ENCODE measurements at regions not wholly inside any gene's neighbourhood (a gene's known extent, or its start where the extent isn't known, plus 50 kb on each side); places are given as distances from the start of the nearest gene placed in this dataset.

DNA sequence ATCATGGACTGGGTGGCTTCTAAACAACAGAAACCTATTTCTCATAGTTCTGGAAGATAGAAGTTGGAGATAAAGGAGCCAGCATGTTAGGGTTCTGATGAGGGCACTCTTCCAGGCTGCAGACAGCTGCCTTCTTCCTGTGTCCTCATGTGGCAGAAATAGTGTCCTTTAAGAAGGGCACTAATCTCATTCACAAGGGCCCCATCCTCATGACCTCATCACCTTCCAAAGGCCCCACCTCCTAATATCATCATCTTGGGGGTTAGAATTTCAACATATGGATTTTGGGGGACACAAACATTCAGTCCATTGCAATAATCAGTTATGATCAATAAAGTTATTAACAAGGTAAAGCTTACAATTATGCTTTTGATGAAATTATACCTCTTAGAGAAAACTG lies 130.8 kb upstream of the SLC22A23 start:
- DNase-seq (ENCODE audit: low read depth): no peak

DNA sequence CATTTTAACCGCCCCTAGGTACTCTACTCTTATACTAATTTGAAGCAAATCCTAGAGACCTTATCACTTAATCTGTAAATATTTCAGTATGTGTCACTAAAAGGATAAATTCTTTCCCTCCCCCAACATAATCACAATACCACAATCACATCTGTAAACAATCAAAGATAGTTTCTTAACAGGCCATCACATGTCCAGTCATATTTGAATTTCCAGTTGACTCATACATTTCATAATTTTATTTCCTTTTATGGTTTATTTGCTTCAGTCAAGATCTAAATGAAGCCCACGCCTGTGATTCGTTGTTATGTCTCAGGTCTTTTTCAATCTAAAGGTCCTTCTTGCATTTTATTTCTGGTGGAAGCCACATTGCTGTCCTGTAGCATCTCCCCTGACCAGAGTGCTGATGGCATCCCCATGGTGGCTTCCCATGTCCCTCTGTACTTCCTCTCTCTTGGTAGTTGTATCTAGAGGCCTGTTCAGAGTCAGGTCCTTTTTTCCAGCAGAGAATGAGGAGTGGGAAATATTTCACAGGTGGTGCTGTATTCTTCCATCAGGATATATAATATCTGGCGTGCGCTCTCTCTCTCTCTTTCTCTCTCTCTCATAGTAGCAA lies 128.6 kb upstream of the SLC22A23 start:
- peak; percentile 91 for DNase-seq (ENCODE audit: low read depth)

DNA sequence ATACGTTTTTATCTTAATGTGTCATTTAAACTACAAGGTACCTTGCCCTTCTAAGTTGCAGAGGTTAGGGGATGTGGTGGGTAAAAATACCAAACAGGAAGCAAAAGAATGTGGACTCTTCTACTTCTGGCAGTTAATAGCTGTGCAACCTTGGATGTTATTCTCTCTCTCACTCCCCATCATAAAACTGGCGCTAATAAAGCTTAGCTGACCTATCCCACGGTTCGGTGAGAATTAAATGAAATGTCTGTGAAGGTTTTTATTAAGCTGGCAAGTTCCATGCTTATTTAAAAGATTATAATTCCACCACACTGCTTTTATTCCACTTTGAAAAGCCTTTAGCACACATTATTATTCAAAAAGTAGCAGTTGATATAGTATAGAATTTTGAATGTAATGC lies 127.8 kb upstream of the SLC22A23 start:
- DNase-seq (ENCODE audit: low read depth): peak; percentile 37

DNA sequence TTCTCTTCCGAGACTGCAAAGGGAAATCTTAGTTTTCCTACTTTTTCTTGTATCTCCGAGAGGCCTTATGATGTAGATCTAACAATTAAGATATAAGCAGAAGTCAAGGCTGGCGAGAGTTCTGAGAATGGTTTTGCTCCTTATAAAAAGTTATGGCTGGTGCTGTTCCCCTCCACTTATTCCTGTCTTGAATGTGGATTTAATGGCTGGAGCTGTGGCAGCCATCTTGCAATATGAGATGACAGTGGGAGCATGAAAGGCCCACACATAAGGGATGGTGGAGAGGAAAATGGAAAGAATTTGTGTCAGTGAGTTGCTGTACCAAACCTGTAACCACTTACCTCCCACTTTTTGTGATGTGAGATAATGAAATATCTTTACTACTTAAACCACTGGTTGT lies 124.6 kb upstream of the SLC22A23 start:
- no peak for DNase-seq (ENCODE audit: low read depth)

DNA sequence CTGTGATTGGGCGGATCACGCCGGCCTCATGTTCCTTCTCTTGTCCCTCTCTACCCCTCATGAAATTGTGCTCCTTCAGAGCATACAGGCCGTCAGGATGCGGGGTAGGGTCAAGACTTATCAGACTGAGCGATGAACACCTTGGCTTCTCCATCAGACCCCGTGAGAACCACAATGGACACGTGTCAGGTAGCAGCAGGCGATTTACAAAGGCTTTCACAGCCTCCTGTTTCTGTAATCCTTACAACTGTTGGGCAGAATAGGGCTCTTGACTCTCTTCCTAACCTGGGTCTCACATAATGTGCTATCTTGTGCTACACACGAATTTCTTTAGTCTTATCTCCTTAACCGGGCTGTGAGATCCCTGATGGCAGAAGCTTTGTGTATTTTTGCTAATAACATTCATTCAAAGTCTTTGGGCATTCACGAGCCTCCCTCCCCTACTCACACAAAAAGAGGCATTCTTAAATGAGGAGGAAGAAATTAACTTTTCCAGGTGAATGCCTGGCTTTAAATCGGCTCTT lies 122.9 kb upstream of the SLC22A23 start:
- no peak for DNase-seq (ENCODE audit: low read depth)

DNA sequence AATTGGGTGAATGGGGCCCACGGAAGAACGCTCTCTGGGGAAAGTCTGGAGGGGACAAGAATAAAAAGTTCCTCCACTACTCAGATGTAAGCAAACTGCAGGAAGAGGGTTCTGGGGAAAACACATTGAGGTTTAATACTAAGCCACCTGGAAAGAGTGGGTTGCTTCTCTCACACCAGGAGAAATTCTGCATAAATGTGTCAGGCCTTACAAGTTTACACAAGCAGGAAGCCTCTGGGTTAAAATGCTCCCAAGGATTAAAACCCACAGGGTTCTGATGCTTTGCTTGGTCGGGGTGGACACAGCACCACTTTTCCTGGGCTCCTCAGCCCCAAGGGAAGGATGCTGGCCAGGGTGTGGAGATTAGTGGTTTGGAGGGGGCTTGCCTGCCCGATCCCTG lies 122.1 kb upstream of the SLC22A23 start:
- DNase-seq (ENCODE audit: low read depth): no peak

DNA sequence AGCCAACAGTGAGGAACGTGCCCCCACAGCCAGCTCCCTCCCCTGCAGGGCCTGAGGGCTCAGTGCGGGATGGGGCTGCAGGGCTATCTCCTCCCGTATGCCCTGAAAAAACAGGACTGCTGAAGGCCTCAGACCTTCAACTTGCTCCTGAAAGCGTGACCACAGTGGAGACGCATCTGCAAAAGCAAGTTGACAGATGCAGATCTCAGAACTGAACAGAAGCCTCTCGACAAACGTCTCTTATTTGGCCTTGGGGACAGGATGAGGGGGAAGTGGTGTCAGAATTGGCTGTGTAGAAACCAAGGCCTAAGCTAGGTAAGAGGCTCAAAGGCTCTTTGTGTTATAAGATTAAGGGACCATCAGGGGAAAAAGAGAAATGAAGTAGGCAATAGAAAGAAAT lies 120.7 kb upstream of the SLC22A23 start:
- no peak for DNase-seq (ENCODE audit: low read depth)

DNA sequence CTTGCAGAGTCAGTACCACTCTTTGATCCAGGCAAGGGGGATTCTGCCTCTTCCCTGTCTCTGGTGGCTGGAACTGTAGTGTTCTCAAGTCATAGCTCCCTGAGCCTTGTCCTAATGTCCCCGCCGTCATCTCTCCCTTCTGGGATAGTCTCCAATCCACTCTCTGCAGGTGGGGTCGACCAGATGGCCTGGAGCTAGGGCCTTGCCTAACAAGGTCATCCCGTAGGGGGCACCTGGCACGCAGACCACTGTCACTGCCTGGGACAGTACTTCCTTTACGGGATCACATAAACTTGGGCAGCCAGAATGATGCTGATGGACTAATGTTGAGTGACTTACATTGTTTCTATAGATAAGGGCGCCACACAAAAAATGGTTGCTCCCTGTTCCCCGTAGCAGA lies 118.9 kb upstream of the SLC22A23 start:
- no peak for DNase-seq (ENCODE audit: low read depth)

DNA sequence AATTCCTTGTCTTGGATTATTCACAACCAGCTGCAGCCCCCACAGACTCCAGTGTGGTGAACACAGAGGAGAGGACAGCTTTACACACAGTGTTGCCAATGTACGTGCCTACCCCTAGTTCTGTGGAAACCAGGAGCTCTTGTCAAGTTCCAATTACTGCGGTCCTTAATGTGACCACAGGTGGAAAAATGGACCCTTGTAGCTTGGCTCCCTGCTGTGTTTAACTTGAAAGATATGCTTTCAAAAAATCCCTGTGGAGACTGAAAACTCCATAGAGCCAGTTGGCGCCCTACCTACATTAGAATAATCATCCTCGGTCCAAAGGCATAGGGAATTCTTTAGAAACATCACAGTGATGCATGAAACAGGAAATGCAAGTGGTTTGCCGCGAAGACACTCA lies 118.3 kb upstream of the SLC22A23 start:
- no peak for DNase-seq (ENCODE audit: low read depth)

DNA sequence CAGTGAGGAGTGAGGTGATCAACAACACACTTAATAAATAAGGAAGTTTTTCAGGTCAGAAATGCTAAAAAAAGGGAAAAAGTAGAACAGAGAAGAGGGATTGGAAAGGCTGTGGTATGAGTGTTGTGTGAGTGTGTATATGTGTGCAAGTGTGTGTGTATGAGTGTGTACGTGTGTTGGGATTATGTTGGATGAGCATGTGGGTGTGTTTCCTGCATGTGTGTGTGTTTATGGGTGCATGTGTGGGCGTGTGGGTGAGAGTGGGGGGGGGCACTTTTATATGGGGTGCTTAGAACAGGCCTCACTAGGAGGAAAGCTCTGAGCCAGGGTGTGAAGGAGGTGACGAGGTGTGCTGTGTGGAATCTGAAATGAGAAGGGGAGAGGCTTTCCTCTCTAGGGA lies 116.8 kb upstream of the SLC22A23 start:
- DNase-seq (ENCODE audit: low read depth): no peak

DNA sequence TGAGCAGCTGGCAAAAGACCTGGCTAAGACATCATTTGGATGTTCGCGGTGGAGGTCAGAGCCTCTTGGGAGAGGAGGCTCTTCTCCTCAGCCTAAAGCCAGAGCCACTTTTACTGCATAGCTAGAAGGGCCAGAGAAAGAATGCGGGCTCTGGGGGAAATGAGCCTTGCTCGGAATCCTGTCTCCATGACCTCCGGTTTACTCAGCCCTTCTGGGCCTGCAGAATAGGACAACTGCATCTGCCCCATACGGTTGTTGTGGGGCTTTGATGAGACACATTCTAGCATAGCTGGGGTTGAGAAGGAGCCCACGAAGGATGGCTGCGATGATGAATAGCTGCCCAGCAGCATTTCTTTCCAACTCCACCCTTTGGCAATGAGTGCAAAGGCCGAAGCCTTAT lies 115.0 kb upstream of the SLC22A23 start:
- DNase-seq (ENCODE audit: low read depth): no peak

DNA sequence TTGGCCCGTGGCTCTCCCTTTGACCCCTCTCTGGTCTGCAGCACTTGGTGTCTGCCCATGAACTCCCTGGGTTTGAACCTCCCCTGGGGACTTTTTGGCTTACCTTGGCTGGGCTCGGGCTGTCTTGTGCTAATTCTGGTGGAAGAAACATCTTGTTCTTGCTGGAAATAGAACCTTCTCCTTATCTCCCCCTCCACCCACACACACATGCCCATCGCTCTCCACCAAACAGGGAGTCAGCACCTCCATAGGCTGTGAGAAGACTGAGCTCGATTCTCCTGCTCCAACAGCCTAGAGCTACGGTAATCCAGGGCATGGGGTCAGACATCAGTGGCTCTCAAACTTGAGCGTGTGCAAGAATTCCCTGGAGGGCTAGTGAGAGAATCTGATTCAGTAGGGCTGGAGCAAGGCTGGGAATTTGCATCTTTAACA lies 114.4 kb upstream of the SLC22A23 start:
- DNase-seq (ENCODE audit: low read depth): no peak

DNA sequence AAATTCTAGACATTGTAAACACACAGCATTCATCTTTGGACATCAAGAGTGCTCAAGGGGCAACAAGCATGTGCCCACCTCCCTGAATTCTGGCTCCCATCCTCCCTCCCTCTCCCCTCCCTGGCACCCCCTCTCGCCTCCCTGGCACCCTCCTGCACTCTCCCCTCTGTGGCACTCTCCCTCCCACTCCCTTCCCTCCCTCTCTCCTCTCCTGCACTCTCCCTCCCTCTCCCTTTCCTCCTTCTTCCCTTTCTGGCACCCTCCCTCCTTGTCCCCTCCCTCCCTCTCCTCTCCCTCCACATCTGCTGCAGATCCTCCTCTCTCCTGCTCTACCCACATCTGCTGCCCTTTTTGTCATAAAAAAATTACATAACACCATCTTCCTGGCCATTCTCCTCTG lies 113.0 kb upstream of the SLC22A23 start:
- DNase-seq (ENCODE audit: low read depth): no peak

DNA sequence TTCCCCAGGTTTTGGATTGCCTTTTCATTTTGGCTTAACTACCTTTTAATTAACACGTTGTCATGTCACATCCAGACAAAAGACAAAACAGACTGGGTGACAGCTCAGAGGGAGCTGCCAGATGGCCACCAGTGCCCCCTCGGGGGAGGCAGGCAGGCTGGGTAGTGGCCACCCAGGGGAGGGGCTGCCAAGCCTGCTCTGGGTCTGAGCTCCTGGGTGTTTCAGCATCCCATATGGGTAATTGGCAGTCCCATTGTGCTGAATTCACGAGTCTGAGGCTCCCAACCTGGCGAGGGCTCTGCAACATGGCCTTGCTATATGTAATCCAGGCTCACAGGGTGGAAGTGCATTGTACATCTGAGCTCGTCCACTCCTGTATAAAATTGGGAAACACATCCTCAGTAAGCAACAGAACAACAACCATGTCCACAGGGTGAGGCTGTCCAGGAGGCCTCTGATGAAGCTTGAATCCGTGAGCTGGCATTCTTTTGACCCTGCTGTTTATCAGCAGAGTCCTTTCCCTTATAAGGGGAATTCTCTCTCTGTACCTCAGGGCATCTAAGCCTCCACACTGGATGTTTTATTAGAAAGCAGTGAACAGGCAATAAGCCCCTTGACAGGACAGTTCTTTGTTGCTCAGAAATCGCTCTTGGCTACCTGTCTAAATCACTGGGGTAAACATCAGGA lies 111.7 kb upstream of the SLC22A23 start:
- DNase-seq (ENCODE audit: low read depth): peak; percentile 92

DNA sequence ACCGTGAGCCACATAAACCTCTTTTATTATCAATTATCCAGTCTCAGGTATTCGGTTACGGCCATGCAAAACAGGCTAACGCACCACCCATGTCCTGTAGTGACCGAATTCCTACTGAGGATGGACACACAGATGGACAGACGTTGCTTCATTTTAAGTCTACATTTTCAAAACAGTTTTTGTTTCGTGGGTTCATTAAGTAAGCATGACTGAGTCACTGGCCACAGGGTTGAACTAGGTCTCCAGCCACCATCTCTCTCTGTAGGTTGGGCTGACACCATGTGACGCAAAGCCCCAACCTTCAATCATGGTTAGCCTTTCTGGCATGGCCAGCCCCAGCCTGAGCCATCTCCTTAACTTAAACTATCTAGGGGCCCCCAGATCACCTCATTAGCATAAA lies 110.0 kb upstream of the SLC22A23 start:
- DNase-seq (ENCODE audit: low read depth): peak; percentile 89

DNA sequence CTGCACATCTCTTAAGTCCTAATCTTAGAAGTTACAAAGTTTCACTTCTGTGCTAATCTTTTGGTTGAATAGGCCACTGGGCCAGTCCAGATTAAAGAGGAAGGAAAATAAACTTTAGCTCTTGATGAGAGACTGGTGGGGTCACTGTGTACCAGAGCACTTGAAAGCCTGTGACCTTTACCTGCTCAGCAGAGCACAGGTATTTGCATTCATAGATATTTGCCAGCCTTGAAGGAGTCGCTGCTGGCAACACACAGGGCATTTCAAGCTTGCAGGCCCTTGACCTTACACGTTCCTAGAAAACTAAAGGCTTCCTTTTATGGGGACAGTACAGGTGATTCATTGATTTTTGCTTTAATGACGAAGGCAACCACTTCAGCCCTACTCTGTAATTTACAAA lies 108.4 kb upstream of the SLC22A23 start:
- DNase-seq (ENCODE audit: low read depth): no peak

DNA sequence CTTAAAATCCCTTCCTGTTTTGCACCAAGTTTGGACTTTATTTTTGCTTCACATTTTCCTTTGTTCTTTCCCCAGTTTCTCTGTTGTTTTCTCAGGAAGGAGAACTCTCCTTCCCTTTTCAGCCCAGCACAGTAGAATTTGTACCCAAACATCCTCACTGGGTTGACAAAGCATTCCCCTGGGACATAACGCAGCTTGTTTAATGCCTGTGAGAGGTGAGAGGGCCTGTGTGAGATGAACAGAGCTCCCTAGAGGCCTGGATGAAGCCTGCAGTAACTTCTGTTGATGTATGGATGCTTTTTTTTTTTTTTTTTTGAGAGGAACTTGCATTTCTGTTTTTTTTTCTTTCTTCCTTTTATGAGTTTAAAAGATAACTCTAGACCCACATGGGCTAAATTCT lies 104.9 kb upstream of the SLC22A23 start:
- DNase-seq (ENCODE audit: low read depth): peak; percentile 17

DNA sequence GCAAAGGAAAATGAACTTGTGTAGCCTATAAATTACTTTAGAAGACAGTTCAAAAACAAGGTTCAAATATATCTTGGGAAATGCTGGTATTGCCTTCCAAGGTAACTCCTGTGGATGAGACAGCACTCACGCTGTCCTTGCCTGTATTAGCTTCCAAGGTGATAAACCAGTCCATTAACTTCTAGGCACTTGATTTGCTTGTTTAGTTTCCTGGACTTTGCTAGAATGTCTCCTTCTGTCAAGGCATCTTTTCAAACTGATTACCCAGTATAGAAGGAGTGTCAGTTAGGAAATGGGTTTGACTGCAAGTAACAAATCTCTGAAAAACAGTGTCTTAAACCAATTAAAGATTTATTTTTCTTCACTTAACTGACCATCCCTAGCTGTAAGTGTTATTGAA lies 103.4 kb upstream of the SLC22A23 start:
- no peak for DNase-seq (ENCODE audit: low read depth)

DNA sequence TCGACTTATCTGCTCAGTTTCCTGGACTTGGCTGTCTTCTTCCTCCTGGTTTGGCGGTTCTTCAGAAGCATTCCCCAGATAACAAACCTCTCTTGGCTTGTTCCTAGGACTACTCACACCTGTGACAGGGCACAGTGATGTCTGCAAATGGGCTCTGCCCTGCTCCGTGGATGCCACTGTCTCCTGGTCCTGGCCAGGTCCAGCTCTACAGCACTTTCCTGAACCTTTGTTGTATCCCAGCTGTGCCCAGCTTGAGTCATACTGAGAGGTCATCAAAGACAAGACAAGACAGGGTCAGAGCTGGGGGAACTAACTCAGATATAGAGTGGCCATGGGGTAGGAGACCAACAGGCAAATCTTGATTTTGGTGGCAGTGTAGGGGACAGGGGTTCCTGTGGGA lies 102.7 kb upstream of the SLC22A23 start:
- no peak for DNase-seq (ENCODE audit: low read depth)

DNA sequence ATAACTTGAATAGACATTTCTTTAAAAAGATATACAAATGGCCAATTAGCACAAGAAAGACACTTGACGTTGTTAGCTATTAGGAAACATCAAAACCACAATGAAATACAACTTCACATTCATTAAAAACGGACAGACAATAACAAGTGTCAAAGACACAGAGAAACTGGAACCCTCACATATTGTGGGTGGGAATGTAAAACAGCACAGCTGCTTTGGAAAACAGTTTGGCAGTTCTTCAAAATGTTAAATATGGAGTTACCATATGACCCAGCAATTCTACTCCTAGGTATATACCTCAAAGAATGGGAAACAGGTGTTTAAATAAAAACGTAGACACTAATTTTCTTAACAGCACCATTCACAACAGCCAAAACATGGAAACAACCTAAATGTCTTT lies 100.5 kb upstream of the SLC22A23 start:
- DNase-seq (ENCODE audit: low read depth): no peak

DNA sequence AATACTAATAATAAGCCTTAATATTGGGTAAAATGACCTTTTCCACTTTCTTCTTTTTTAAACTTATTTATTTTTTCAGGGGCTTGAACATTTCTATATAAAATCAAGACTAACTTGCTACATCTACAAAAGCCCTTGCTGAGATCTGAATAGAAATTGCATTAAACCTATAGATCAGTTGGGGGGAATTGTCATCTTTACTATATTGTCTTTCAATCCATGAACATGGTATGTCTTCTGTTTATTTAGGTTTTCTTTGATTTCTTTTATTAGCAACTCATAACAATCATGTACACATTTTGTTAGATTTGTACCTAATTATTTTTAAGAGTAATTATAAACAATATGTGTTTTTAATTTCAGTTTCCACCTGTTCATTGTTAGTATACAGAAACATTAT lies 96.4 kb upstream of the SLC22A23 start:
- no peak for DNase-seq (ENCODE audit: low read depth)

DNA sequence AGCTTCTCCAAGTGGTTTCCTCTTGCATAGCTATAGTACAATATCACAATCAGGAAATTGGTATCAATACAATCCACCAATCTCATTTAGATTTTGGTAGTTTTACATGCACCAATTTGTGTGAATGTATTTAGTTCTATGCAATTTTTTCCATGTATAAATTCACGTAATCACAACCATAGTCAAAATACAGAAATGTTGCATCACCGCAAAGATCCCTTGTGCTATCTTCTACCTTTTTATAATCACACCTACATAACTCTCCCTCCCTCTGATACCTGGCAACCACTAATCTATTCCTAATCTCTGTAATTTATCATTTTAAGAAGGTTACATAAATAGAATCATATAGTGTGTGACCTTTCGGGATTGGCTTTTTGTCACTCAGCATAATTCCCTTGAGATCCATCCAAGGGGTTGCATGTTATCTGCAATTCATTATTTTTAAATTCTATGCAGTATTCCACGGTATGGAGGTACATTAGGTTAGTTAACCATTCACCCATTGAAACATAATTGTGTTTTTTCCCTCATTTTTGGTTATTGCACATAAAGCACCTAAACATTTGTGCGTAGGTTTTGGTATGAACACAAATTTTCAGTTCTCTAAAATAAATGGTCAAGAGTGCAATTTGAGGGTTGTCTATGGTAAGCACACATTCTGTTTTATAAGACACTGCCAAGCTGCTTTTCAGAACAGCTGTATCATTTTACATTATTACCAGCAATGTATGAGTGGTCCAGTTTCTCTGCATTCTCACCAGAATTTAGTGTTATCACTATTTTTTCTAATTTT lies 95.1 kb upstream of the SLC22A23 start:
- DNase-seq (ENCODE audit: low read depth): no peak

DNA sequence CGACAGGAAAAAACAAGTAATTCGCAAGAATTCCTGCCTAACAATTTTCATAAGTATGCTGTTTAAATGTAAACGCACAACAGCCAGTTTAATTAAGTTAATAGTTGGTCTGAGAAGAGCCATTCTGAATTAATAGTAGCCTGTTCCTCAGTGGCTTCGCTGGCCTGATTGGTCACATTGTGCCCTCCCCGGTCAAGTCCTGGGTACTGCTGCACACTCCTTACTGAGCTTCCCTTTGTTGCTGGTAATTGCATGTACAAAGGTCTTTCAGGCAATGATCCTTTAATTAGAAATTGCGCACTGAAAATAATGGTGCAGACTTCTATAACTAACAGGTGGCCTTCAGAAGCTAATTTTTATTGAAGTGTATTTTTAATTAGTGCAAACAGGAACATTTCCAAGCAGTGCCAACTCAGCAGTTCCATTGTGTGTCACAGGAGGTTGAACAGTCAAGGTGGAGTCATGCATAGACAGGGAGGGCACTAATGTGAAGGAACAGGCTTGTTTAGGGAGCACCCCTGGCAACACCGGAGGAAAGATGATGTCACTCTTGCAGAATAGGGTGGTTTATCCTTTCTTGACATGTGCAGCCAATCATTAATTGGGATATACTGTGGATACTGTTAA lies 92.6 kb upstream of the SLC22A23 start:
- DNase-seq (ENCODE audit: low read depth): no peak
